GM23338 (cell line): ENCODE measurements at regions not wholly inside any gene's neighbourhood (a gene's known extent, or its start where the extent isn't known, plus 50 kb on each side); places are given as distances from the start of the nearest gene placed in this dataset.

Experiments used
- ATAC-seq: fragments of 200-7000 bp; cut with Tn5 transposase; 3 replicates; pipeline ENCODE4 v1.9.1; 2020
- DNase-seq: peaks from one replicate; pipeline ENCODE4 v3.0.0-alpha.2; 2015; ENCODE audit warnings: low spot score
- H2AFZ ChIP-seq: fragments of 200-600 bp; sonication (generic); 2 replicates; pipeline ENCODE4 v1.8.0; 2016; ENCODE audit warnings: antibody characterized with exemption, mild to moderate bottlenecking, moderate library complexity
- H3F3A ChIP-seq: fragments of 200-600 bp; sonication (generic); replicated peaks from 2 replicates; pipeline ENCODE4 v1.8.0; 2017; ENCODE audit warnings: antibody characterized with exemption, mixed run types, low read depth
- H3K27ac ChIP-seq: fragments of 200-600 bp; sonication (generic); 2 replicates; pipeline ENCODE4 v1.6.1; 2016; ENCODE audit warnings: low read depth
- H3K27me3 ChIP-seq: fragments of 200-600 bp; sonication (generic); 2 replicates; pipeline ENCODE4 v1.8.0; 2016; ENCODE audit warnings: mild to moderate bottlenecking, mixed run types, moderate library complexity; ENCODE audit not compliant: insufficient read depth
- H3K36me3 ChIP-seq: fragments of 200-600 bp; sonication (generic); 2 replicates; pipeline ENCODE4 v1.8.0; 2016; ENCODE audit warnings: mild to moderate bottlenecking; ENCODE audit not compliant: insufficient read depth
- H3K4me1 ChIP-seq: fragments of 200-600 bp; sonication (generic); 2 replicates; pipeline ENCODE4 v1.8.0; 2016; ENCODE audit warnings: mild to moderate bottlenecking, moderate library complexity; ENCODE audit not compliant: insufficient read depth
- H3K4me2 ChIP-seq: fragments of 200-600 bp; sonication (generic); 2 replicates; pipeline ENCODE4 v1.7.1; 2017; ENCODE audit warnings: mixed run types
- H3K4me3 ChIP-seq: fragments of 200-600 bp; sonication (generic); 2 replicates; pipeline ENCODE4 v1.6.1; 2016; ENCODE audit warnings: mixed run types
- H3K79me2 ChIP-seq: fragments of 200-600 bp; sonication (generic); replicated peaks from 2 replicates; pipeline ENCODE4 v1.8.0; 2017; ENCODE audit warnings: mild to moderate bottlenecking; ENCODE audit not compliant: insufficient read depth
- H3K9me2 ChIP-seq: fragments of 200-600 bp; sonication (generic); 2 replicates; pipeline ENCODE4 v1.8.0; 2017; ENCODE audit not compliant: insufficient read depth
- H4K20me1 ChIP-seq: fragments of 200-600 bp; sonication (generic); replicated peaks from 2 replicates; pipeline ENCODE4 v1.8.0; 2017; ENCODE audit warnings: mild to moderate bottlenecking; ENCODE audit not compliant: insufficient read depth
- H3K27ac Mint-ChIP-seq: 2 replicates; pipeline ENCODE4 v1.8.0; 2020; ENCODE audit warnings: inconsistent platforms, mild to moderate bottlenecking, moderate library complexity, mixed read lengths
- H3K27me3 Mint-ChIP-seq: 3 replicates; pipeline ENCODE4 v1.8.0; 2022; ENCODE audit warnings: low read depth, mild to moderate bottlenecking, moderate library complexity, mixed read lengths, inconsistent platforms; ENCODE audit not compliant: insufficient read depth, poor library complexity
- H3K36me3 Mint-ChIP-seq: 3 replicates; pipeline ENCODE4 v1.8.0; 2021; ENCODE audit warnings: low read depth, mild to moderate bottlenecking, inconsistent platforms, moderate library complexity, mixed read lengths
- H3K4me1 Mint-ChIP-seq: 3 replicates; pipeline ENCODE4 v1.8.0; 2020; ENCODE audit warnings: mild to moderate bottlenecking, inconsistent platforms, mixed read lengths
- H3K4me3 Mint-ChIP-seq: 3 replicates; pipeline ENCODE4 v1.8.0; 2021; ENCODE audit warnings: moderate library complexity, mild to moderate bottlenecking, inconsistent platforms, mixed read lengths
- H3K9me3 Mint-ChIP-seq: 3 replicates; pipeline ENCODE4 v1.8.0; 2020; ENCODE audit warnings: moderate library complexity, mild to moderate bottlenecking, inconsistent platforms, mixed read lengths
- CREB1 ChIP-seq: fragments of 250-450 bp; sonication (Bioruptor Pico); IDR thresholded peaks from 2 replicates; pipeline ENCODE4 v1.5.0; 2020; ENCODE audit warnings: low read depth, mild to moderate bottlenecking, moderate library complexity
- EZH2phosphoT487 ChIP-seq: fragments of 200-600 bp; sonication (generic); IDR thresholded peaks from one replicate; pipeline ENCODE4 v1.8.1; 2018; ENCODE audit warnings: antibody characterized with exemption; ENCODE audit not compliant: unreplicated experiment
- JUNB ChIP-seq: IDR thresholded peaks from one replicate; pipeline ENCODE4 v1.6.1; 2016; ENCODE audit warnings: antibody characterized with exemption; ENCODE audit not compliant: unreplicated experiment
- POLR2AphosphoS5 ChIP-seq: IDR thresholded peaks from 2 replicates; pipeline ENCODE4 v1.6.1; 2016; ENCODE audit warnings: antibody characterized with exemption, low read depth
- REST ChIP-seq: IDR thresholded peaks from one replicate; pipeline ENCODE4 v1.6.1; 2018; ENCODE audit warnings: antibody characterized with exemption; ENCODE audit not compliant: unreplicated experiment
- ZNF114 ChIP-seq: fragments of 250-450 bp; sonication (Bioruptor Pico); IDR thresholded peaks from 2 replicates; pipeline ENCODE4 v1.5.0; 2020; ENCODE audit warnings: mild to moderate bottlenecking, moderate library complexity
- ZNF331 ChIP-seq: fragments of 250-450 bp; sonication (Bioruptor Pico); IDR thresholded peaks from 2 replicates; pipeline ENCODE4 v1.5.0; 2020; ENCODE audit warnings: low read depth, mild to moderate bottlenecking, moderate library complexity

DNA sequence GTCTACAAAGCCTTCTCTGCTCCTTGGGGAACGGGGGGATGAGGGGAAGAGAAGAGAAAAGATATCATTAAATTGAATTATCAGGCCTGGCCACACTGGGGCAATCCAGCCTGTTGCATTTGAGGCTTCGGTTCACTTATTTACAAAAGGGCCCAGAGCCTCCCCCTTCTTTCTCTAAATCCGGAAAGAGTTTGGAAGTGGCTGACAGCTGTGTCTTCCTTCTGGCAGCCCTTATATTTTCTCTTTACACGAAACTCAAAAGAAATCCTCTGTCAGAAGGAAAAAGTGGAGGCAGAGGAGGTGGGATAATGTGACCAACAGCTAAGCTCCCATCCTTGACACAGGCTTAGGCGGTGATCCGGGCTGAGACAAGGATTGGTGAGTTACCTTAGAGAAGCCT lies 158.3 kb upstream of the TAPT1 start:
- no peak overlapping the region for H3K27ac ChIP-seq
- no peaks in the 10 kb centered on the region for H3K27me3 ChIP-seq
- H3F3A ChIP-seq = no peaks in the 10 kb centered on the region
- no peak overlapping the region for H3K27ac Mint-ChIP-seq
- ATAC-seq (no peak; the same call in 2 of the 3 replicates), DNase-seq (peak; percentile 10)
- no peaks in the 10 kb centered on the region for H3K36me3 ChIP-seq
- no peak overlapping the region for H3K4me2 ChIP-seq
- H3K9me2 ChIP-seq = peaks cover 12% of the 10 kb centered on the region; the same call in 1 of the 2 replicates
- H3K36me3 Mint-ChIP-seq = no peaks in the 10 kb centered on the region
- no peaks in the 10 kb centered on the region for H3K27me3 Mint-ChIP-seq
- no peaks in the 10 kb centered on the region for H3K9me3 Mint-ChIP-seq
- no peaks in the 10 kb centered on the region for H4K20me1 ChIP-seq
- no peak for TF ChIP-seq REST
- TF ChIP-seq EZH2phosphoT487 = no peak
- no peak overlapping the region for H3K4me3 Mint-ChIP-seq
- H3K4me1 Mint-ChIP-seq = peaks cover 3% of the 10 kb centered on the region; the same call in 1 of the 3 replicates
- H3K79me2 ChIP-seq = no peaks in the 10 kb centered on the region
- H2AFZ ChIP-seq = peak overlapping the region; percentile 87
- H3K4me3 ChIP-seq = no peak overlapping the region
- H3K4me1 ChIP-seq = no peaks in the 10 kb centered on the region

GRCh38 chr4:16382571-16382970 lies 156.3 kb upstream of the TAPT1 start:
- Mint-ChIP-seq H3K4me3 (no peak overlapping the region), H3K27ac (no peak overlapping the region), H3K27me3 (peaks cover 1% of the 10 kb centered on the region), H3K4me1 (peaks cover 6% of the 10 kb centered on the region; the same call in 1 of the 3 replicates), H3K36me3 (no peaks in the 10 kb centered on the region), H3K9me3 (no peaks in the 10 kb centered on the region)
- no peak overlapping the region for H2AFZ ChIP-seq
- no peaks in the 10 kb centered on the region for H3K27me3 ChIP-seq
- H3K79me2 ChIP-seq = no peaks in the 10 kb centered on the region
- peaks cover 8% of the 10 kb centered on the region for H3K4me1 ChIP-seq
- H3K4me2 ChIP-seq = no peak overlapping the region
- H3K27ac ChIP-seq = no peak overlapping the region
- H3K9me2 ChIP-seq = peaks cover 11% of the 10 kb centered on the region; the same call in 1 of the 2 replicates
- TF ChIP-seq JUNB = no peak
- no peak for TF ChIP-seq CREB1 (CRISPR knock-in tag)
- TF ChIP-seq POLR2AphosphoS5 = no peak
- TF ChIP-seq REST = no peak
- TF ChIP-seq ZNF331 (CRISPR knock-in tag) = no peak
- no peak for TF ChIP-seq ZNF114
- H3K36me3 ChIP-seq = no peaks in the 10 kb centered on the region
- no peaks in the 10 kb centered on the region for H3F3A ChIP-seq
- H4K20me1 ChIP-seq = no peaks in the 10 kb centered on the region
- no peak for DNase-seq
- ATAC-seq = no peak
- H3K4me3 ChIP-seq = no peak overlapping the region
